Liver (tissue), 8 donors: ENCODE measurements at regions not wholly inside any gene's neighbourhood (a gene's known extent, or its start where the extent isn't known, plus 50 kb on each side); places are given as distances from the start of the nearest gene placed in this dataset.

ENCODE experiments used
- DNase-seq: peaks from one replicate; pipeline ENCODE4 v3.0.0-alpha.2; 2017; ENCODE audit warnings: low spot score
- H3K27ac ChIP-seq, 2 donors: one replicate each; pipeline ENCODE4 v1.7.0; 2013; ENCODE audit warnings: inconsistent platforms in 2 of 2, low read length in 2 of 2, control low read depth in 1 of 2, low read depth in 1 of 2, mild to moderate bottlenecking in 1 of 2
- H3K27me3 ChIP-seq, 4 donors: one replicate each; pipeline versions ENCODE4 v1.6.1 to v1.7.0; 2013; ENCODE audit warnings: low read length in 3 of 4, inconsistent platforms in 1 of 4, mild to moderate bottlenecking in 1 of 4, moderate library complexity in 1 of 4; ENCODE audit not compliant: control insufficient read depth in 4 of 4, insufficient read depth in 4 of 4
- H3K36me3 ChIP-seq, 4 donors: one replicate each; pipeline versions ENCODE4 v1.6.1 to v1.7.0; 2013; ENCODE audit warnings: low read length in 3 of 4, mild to moderate bottlenecking in 3 of 4, low read depth in 1 of 4, moderate library complexity in 1 of 4; ENCODE audit not compliant: control insufficient read depth in 4 of 4, insufficient read depth in 3 of 4
- H3K4me1 ChIP-seq, 4 donors: one replicate each; pipeline versions ENCODE4 v1.6.1 to v1.7.0; 2013; ENCODE audit warnings: low read length in 3 of 4, mild to moderate bottlenecking in 3 of 4, moderate library complexity in 1 of 4; ENCODE audit not compliant: control insufficient read depth in 4 of 4, insufficient read depth in 4 of 4
- H3K4me3 ChIP-seq, 3 donors: one replicate each; pipeline versions ENCODE4 v1.6.1 to v1.7.0; 2013; ENCODE audit warnings: low read length in 3 of 3, control low read depth in 1 of 3, low read depth in 1 of 3, mild to moderate bottlenecking in 1 of 3
- H3K9ac ChIP-seq, 2 donors: one replicate each; pipeline ENCODE4 v1.7.0; 2013; ENCODE audit warnings: low read length in 2 of 2, mild to moderate bottlenecking in 2 of 2, moderate library complexity in 2 of 2, control low read depth in 1 of 2, low read depth in 1 of 2
- H3K9me3 ChIP-seq, 4 donors: one replicate each; pipeline versions ENCODE4 v1.6.1 to v1.7.0; 2013; ENCODE audit warnings: low read length in 3 of 4; ENCODE audit not compliant: control insufficient read depth in 4 of 4
- ATF3 ChIP-seq: IDR thresholded peaks from 2 replicates; pipeline ENCODE4 v1.6.1; 2016; ENCODE audit warnings: antibody characterized with exemption
- EGR1 ChIP-seq, 2 donors: IDR thresholded peaks; 2 replicates each; pipeline ENCODE4 v1.6.1; 2016 to 2018; ENCODE audit warnings: antibody characterized with exemption in 2 of 2, low read depth in 2 of 2
- FOXA1 ChIP-seq: IDR thresholded peaks from 2 replicates; pipeline ENCODE4 v1.6.1; 2016; ENCODE audit warnings: antibody characterized with exemption
- GABPA ChIP-seq, 2 donors: IDR thresholded peaks in 1 of 2; conservative IDR thresholded peaks in 1 of 2; 2 replicates each; pipeline ENCODE4 v1.6.1; 2016; ENCODE audit warnings: antibody characterized with exemption in 2 of 2, mild to moderate bottlenecking in 1 of 2, moderate library complexity in 1 of 2
- HNF4A ChIP-seq, 2 donors: conservative IDR thresholded peaks; 2 replicates each; pipeline ENCODE4 v1.6.1; 2016; ENCODE audit warnings: antibody characterized with exemption in 2 of 2, mild to moderate bottlenecking in 2 of 2
- HNF4G ChIP-seq: IDR thresholded peaks from 2 replicates; pipeline ENCODE4 v1.6.1; 2016; ENCODE audit warnings: antibody characterized with exemption
- NR2F2 ChIP-seq: IDR thresholded peaks from 2 replicates; pipeline ENCODE4 v1.6.1; 2016; ENCODE audit warnings: antibody characterized with exemption
- RAD21 ChIP-seq, 2 donors: IDR thresholded peaks; 2 replicates each; pipeline ENCODE4 v1.6.1; 2016; ENCODE audit warnings: antibody characterized with exemption in 2 of 2, mild to moderate bottlenecking in 2 of 2
- REST ChIP-seq: IDR thresholded peaks from 2 replicates; pipeline ENCODE4 v1.6.1; 2016; ENCODE audit warnings: antibody characterized with exemption, mild to moderate bottlenecking
- RXRA ChIP-seq, 2 donors: IDR thresholded peaks; 2 replicates each; pipeline ENCODE4 v1.6.1; 2017 to 2018; ENCODE audit warnings: antibody characterized with exemption in 2 of 2, mild to moderate bottlenecking in 1 of 2
- SP1 ChIP-seq: IDR thresholded peaks from 2 replicates; pipeline ENCODE4 v1.6.1; 2018; ENCODE audit warnings: antibody characterized with exemption, mild to moderate bottlenecking
- TAF1 ChIP-seq: conservative IDR thresholded peaks from 2 replicates; pipeline ENCODE4 v1.6.1; 2016; ENCODE audit warnings: antibody characterized with exemption, mild to moderate bottlenecking
- ZBTB33 ChIP-seq: IDR thresholded peaks from 2 replicates; pipeline ENCODE4 v1.6.1; 2016; ENCODE audit warnings: antibody characterized with exemption
- WGBS: extraction: QIAGEN DNeasy Blood & Tissue Kit; methylation state at CpG from one replicate; pipeline ENCODE4 v1.1.7; 2013; 5-methylcytosine and 5-hydroxymethylcytosine counted together
- TF ChIP-seq, protein P1 (sequence below): fragments of 150-350 bp; IDR thresholded peaks from 2 replicates; pipeline ENCODE4 v1.5.1; 2017; ENCODE audit warnings: improper control_type of control experiment, low read depth, low read length; ENCODE audit not compliant: missing input control
- TF ChIP-seq, protein P2 (sequence below): IDR thresholded peaks from 2 replicates; pipeline ENCODE4 v1.6.1; 2016; ENCODE audit warnings: antibody characterized with exemption
- donor health status: healthy.
- donor health status: healthy.
- donor health status: healthy.
- donor health status: healthy.
- donor health status: healthy.

DNA sequence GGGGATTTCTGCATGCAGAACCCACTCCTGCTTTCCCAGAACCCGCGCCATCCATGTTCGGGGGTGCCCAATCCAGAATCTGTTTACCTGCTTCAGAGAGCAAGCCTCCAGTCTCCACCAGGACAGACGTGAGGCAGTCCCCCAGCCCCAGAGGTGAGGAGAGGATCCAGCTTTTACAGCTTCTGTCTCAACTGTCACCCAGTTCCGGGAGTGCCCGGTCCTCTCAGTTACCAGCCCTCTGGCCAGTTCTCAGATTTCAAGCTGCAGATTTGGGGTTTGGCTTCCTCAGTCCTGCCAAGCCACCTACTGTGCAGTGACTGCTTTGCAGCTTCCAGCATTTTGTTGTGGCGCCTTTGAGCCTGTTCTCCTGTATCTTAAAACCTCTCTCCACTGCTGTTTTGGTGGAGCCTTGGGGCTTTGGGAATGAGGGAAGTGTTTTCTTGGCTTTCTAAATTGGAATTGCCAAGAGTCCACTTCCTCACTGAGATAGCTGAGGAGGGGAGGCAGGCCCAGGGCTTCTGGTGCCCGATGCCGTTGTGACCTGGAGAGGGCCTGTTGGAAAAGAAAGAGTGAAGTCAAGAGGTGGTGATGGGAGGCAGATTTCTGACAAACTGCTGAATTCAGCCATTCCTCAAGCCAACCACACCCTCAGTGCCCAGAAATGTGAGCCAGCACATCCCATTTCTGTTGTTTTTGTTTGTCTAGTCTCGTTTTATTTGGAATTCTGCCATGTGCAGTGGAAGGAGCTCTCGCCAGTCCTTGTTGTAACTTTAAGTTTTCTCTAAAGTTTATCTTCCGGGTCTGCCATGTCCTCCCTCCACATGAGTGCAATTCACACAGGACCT is 513.4 kb downstream of the TBC1D22A start:
- no peak for TF ChIP-seq NR2F2
- TF ChIP-seq HNF4G: no peak
- no peak for TF ChIP-seq EGR1 (IDR thresholded peaks at IDR 0.05; ENCODE audit: low read depth in 2 of 2)
- TF ChIP-seq, protein P1, sequence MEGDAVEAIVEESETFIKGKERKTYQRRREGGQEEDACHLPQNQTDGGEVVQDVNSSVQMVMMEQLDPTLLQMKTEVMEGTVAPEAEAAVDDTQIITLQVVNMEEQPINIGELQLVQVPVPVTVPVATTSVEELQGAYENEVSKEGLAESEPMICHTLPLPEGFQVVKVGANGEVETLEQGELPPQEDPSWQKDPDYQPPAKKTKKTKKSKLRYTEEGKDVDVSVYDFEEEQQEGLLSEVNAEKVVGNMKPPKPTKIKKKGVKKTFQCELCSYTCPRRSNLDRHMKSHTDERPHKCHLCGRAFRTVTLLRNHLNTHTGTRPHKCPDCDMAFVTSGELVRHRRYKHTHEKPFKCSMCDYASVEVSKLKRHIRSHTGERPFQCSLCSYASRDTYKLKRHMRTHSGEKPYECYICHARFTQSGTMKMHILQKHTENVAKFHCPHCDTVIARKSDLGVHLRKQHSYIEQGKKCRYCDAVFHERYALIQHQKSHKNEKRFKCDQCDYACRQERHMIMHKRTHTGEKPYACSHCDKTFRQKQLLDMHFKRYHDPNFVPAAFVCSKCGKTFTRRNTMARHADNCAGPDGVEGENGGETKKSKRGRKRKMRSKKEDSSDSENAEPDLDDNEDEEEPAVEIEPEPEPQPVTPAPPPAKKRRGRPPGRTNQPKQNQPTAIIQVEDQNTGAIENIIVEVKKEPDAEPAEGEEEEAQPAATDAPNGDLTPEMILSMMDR: no peak
- TF ChIP-seq FOXA1: no peak
- TF ChIP-seq REST: no peak
- no peak for TF ChIP-seq HNF4A (conservative IDR thresholded peaks at IDR 0.05)
- TF ChIP-seq, protein P2, sequence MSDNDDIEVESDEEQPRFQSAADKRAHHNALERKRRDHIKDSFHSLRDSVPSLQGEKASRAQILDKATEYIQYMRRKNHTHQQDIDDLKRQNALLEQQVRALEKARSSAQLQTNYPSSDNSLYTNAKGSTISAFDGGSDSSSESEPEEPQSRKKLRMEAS: no peak
- TF ChIP-seq TAF1: no peak
- no peaks in the 10 kb centered on the region for H3K27me3 ChIP-seq
- no peak overlapping the region for H3K9ac ChIP-seq
- DNase-seq: no peak
- H3K4me1 ChIP-seq: no peaks in the 10 kb centered on the region
- 51% methylated on average over 12 of the region's 12 CpGs for WGBS
- no peaks in the 10 kb centered on the region for H3K36me3 ChIP-seq
- H3K9me3 ChIP-seq: peaks cover 0 to 2% (median 0%) of the 10 kb centered on the region in 4 donors
- H3K27ac ChIP-seq: no peak overlapping the region
- H3K4me3 ChIP-seq: no peak overlapping the region

GRCh38 chr22:47274196-47274595 is 511.7 kb downstream of the TBC1D22A start:
- H3K9me3 ChIP-seq: peaks cover 0 to 5% (median 0%) of the 10 kb centered on the region in 4 donors
- WGBS: 84% methylated on average over 11 of the region's 11 CpGs
- H3K36me3 ChIP-seq: no peaks in the 10 kb centered on the region
- DNase-seq: no peak
- H3K9ac ChIP-seq: no peak overlapping the region
- H3K4me3 ChIP-seq: no peak overlapping the region
- no peaks in the 10 kb centered on the region for H3K27me3 ChIP-seq
- H3K27ac ChIP-seq: no peak overlapping the region
- no peaks in the 10 kb centered on the region for H3K4me1 ChIP-seq
- TF ChIP-seq HNF4A (conservative IDR thresholded peaks at IDR 0.05) (no peak), ATF3 (no peak), TAF1 (no peak), GABPA (IDR thresholded peaks at IDR 0.05 in 1 of 2, conservative IDR thresholded peaks at IDR 0.05 in 1 of 2) (no peak), EGR1 (IDR thresholded peaks at IDR 0.05; ENCODE audit: low read depth in 2 of 2) (no peak), RXRA (IDR thresholded peaks at IDR 0.05) (no peak), RAD21 (IDR thresholded peaks at IDR 0.05) (no peak), ZBTB33 (no peak), SP1 (no peak), NR2F2 (no peak), REST (no peak), FOXA1 (no peak)
- TF ChIP-seq, protein P1: no peak
- TF ChIP-seq, protein P2: no peak
